HEK293T (cell line): ENCODE measurements at regions not wholly inside any gene's neighbourhood (a gene's known extent, or its start where the extent isn't known, plus 50 kb on each side); places are given as distances from the start of the nearest gene placed in this dataset.

Experiments used
- ARNT ChIP-seq: fragments of 450-650 bp; IDR thresholded peaks from 2 replicates; pipeline ENCODE4 v1.6.1; 2017; ENCODE audit warnings: mild to moderate bottlenecking
- BHLHE40 ChIP-seq: fragments of 450-650 bp; IDR thresholded peaks from 2 replicates; pipeline ENCODE4 v1.6.1; 2016; ENCODE audit warnings: mild to moderate bottlenecking, moderate library complexity, borderline replicate concordance
- ELF4 ChIP-seq: fragments of 450-650 bp; IDR thresholded peaks from 2 replicates; pipeline ENCODE4 v1.6.1; 2017; ENCODE audit warnings: antibody characterized with exemption
- FOXA1 ChIP-seq: fragments of 450-650 bp; IDR thresholded peaks from 2 replicates; pipeline ENCODE4 v1.6.1; 2016; ENCODE audit warnings: mild to moderate bottlenecking
- HDGF ChIP-seq: fragments of 450-650 bp; IDR thresholded peaks from 2 replicates; pipeline ENCODE4 v1.6.1; 2017; ENCODE audit warnings: antibody characterized with exemption, borderline replicate concordance
- NFRKB ChIP-seq: fragments of 450-650 bp; IDR thresholded peaks from 2 replicates; pipeline ENCODE4 v1.6.1; 2016; ENCODE audit warnings: mild to moderate bottlenecking, moderate library complexity
- PKNOX1 ChIP-seq: fragments of 450-650 bp; IDR thresholded peaks from 2 replicates; pipeline ENCODE4 v1.6.1; 2016
- SP1 ChIP-seq: fragments of 450-650 bp; IDR thresholded peaks from 2 replicates; pipeline ENCODE4 v1.6.1; 2017
- SUZ12 ChIP-seq: fragments of 450-650 bp; IDR thresholded peaks from 2 replicates; pipeline ENCODE4 v1.6.1; 2016; ENCODE audit warnings: mild to moderate bottlenecking
- ZNF384 ChIP-seq: fragments of 450-650 bp; IDR thresholded peaks from 2 replicates; pipeline ENCODE4 v1.6.1; 2016

GRCh38 chr2:4340536-4340935, 637.2 kb downstream of the DCDC2C start:
- TF ChIP-seq ZNF384 (no peak), BHLHE40 (no peak), SP1 (no peak), HDGF (no peak), ARNT (no peak), ELF4 (no peak), NFRKB (no peak), PKNOX1 (no peak), FOXA1 (no peak), SUZ12 (no peak)
